ENCODE measurements at regions not wholly inside any gene's neighbourhood (a gene's known extent, or its start where the extent isn't known, plus 50 kb on each side); places are given as distances from the start of the nearest gene placed in this dataset.
"Not testable (repeated sequence)": the region's sequence is repeated elsewhere in the genome, so short reads cannot be mapped to it uniquely, and the experiment has no call there.

DNA sequence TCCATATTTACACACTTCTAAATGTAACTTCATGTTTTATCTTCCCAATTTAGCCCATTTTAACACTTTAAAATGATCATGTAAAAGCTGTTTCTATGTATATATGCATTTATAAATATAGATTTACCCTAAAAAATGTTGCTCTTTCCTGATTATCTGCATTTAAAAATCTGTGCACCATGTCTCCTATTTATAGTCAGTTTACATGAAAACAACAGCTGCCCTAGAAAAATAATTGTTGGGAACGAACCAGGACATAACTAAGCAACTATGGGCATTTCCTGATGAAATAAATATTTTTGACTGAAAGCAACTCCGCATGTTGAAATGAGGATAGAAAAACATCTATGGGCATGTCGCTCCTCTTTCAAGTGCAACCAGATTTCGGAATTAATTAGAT lies 1368.2 kb downstream of the FAM181B start:
- no peak for DNase-seq

DNA sequence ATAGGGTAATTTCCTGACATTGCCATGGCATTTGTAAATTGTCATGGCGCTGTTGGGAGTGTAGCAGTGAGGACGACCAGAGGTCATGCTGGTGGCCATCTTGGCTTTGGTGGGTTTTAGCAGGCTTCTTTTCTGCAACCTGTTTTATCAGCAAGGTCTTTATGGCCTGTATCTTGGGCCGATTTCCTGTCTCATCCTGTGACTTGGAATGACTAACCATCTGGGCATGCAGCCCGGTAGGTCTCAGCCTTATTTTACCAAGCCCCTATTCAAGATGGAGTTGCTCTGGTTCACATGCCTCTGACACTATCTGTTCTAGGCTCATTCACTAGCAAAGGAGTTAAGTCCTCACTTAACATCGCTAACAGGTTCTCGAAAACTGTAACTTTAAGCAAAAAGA lies 1374.2 kb downstream of the FAM181B start:
- no peak for DNase-seq

DNA sequence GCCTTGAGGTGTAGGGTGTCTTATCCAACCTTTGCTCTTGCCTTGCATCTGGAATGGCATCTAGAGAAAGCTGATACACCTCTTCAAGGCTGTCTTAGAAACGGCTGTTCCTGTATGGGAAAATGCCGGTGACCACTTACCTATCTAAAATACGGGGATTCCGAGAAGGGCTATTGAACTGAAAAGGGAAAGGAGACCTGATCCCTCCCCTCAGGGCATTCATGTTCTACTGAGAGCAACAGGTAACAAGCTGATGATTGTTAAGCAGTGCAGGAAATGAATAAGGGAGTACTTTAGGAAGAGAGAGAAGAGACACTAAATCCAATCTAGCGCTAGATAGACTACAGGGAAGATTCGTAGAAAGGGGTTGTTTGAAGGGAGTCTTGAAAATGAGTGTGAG lies 1388.1 kb downstream of the FAM181B start:
- DNase-seq, result no peak

DNA sequence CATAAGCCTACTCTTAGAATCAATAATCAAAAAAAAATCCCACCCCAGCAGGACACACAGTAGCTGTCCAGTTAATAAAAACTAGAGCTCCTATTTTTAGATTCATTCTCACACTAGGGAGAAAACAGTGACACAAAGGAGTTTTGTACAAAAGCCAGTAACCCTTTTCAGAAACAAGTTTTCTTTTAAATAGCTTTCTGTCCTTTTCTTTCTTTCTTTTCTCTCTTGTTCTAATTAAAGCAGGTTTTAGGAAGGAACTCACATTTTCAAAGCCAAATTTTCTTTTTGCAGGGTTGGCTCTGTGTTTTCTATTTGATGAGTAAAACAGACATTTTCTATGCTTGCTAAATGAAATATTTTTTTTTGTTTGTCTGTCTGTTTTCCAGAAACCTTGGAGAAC lies 1390.7 kb downstream of the FAM181B start:
- DNase-seq, result no peak

GRCh38 chr11:81340225-81340624 lies 1393.4 kb downstream of the FAM181B start:
- no peak for DNase-seq

DNA sequence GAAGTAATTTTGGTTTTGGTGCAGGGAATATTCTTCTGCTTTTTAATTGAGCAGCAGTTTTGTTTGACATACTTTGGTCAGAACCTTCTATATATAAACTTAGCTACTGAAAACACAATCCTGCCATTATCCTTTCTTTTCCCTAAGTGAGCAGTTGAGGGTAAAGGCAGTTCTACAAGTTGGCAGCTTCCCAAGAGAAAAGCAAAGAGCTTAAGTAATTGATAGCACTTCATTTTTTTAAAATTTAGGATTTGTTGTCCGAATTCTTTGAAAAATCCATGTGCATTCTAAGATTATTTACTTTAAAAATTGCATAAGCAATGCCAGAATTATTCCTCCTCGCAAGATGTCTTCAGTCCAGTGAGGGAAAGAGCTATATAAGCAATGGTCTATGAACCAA lies 1394.1 kb downstream of the FAM181B start:
- DNase-seq, result no peak

- no peak for DNase-seq
Observed at GRCh38 chr11:81337756-81338155, 1395.9 kb downstream of the FAM181B start.

DNA sequence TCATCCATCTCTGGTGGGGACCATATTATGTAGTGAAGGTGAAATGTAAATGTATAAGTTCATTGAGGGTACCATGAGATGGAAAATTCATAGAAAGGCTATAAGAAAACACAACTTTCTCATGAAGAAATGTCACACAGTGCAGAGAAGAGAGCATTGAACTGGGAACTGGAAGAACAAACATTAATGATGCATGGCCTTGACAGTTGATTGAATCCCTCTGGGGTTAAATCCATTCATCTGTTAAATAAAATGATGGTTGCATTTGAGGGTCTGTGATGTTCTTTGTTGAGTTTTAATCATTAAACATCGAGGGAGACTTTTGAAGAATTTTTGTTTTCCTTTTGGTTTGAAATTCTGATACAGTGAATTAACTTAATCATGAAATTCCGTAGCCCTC lies 1401.4 kb downstream of the FAM181B start:
- DNase-seq, result no peak

- no peak for DNase-seq
Observed at GRCh38 chr11:81331611-81332235, 1401.9 kb downstream of the FAM181B start.

DNA sequence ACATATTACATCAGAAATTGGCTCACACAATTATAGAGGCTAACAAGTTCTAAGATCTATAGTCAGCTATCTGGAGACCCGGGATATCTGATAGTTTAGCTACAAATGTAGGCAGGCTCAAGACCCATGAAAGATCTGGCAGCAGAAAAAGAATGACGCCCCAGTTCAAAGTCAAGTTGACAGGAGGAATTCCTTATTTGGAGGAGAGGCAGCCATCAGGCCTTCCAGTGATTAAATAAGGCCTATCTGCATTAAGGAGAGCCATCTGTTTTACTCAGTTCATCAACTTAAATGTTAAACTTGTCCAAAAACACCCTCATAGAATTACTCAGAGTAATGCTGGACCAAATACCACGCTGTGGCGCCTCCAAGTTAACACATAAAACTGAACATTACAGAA lies 1402.6 kb downstream of the FAM181B start:
- DNase-seq, result no peak

DNA sequence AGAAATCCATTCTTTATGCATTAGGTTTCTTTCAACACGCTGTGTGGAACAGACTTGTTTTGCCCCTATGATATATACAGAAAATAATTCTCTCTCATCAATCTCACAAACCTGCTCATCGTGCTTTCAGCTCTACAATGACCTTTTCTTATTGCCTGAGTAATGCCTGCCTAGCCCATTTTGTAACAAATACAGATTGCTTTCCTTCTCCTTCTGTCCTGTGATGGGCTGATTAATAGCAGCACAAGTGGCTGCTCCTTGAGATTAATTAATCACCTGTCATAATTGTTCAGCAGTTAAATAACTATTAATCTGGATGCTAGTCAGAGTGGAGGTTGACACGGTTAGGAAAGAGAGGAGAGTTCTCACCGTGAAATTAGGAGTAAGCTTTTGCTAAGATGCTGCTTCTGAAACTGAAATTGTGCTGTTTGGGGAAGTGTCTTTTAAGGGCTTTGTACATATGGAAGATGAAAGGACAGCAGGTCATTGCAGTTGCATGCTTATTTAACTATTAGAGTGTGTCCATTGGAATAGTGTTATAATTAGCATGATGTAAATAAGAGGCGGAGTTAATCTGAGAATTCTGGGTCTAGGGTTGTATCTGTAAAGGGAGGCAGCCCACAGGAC lies 1430.5 kb downstream of the FAM181B start:
- peak; percentile 22 for DNase-seq

GRCh38 chr11:81301166-81301830 lies 1432.4 kb downstream of the FAM181B start:
- no peak for DNase-seq

- DNase-seq, result no peak
Observed at GRCh38 chr11:81286959-81287358, 1446.7 kb downstream of the FAM181B start.

DNA sequence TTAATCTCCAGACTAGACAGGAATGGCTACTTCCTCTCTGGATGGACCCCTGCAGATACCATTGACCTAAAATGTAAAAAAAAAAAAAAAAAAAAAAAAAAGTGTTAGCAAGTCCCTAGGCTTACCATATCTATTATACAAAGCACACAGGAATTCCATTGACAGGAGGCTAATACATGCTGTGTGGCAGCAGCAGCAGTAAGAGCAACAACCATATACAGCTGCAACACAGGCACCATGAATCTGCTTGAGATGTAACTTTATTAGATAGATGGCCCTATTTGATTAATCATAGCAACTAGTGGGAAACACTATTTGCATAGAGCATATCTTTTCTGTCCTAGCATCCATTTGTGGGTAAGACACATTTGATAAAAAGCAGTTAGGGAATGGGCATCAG lies 1447.1 kb downstream of the FAM181B start:
- no peak for DNase-seq

DNA sequence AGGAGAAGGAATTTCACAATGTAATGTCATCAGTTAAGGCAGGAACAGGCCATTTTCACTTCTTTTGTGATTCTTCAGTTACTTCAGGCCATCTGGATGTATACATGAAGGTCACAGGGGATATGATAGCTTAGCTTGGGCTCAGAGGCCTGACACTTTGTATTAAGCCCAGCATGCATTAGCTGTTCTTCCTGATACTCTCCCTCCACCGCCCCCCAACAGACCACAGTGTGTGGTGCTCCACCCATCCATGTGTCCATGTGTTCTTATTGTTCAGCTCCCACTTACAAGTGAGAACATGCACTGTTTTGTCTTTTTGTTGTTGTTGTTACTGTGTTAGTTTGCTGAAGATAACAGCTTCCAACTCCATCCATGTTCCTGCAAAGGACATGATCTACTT lies 1453.4 kb downstream of the FAM181B start:
- not testable (repeated sequence) for DNase-seq

- DNase-seq, result no peak
Observed at GRCh38 chr11:81278991-81279390, 1454.7 kb downstream of the FAM181B start.

- DNase-seq, result no peak
Observed at GRCh38 chr11:81270686-81271085, 1463.0 kb downstream of the FAM181B start.

DNA sequence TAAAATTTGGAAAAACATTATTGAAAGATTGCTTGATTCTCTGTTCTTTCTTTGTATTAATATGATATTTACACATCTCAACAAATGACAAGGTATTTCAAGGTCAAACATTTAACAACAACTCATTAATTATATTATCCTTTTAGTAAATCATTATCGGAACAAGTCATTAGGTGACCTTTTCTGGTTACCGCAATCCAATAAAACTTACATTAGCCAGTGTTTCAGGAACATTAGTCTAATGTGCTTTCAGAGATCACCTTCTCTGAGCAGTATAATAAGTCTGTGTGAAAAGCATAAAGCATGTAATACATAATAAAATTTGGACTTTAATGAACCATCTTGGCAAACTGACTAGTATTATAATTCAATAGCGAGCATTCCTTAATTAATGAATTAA lies 1466.4 kb downstream of the FAM181B start:
- no peak for DNase-seq

GRCh38 chr11:81259471-81259870 lies 1474.2 kb downstream of the FAM181B start:
- no peak for DNase-seq

DNA sequence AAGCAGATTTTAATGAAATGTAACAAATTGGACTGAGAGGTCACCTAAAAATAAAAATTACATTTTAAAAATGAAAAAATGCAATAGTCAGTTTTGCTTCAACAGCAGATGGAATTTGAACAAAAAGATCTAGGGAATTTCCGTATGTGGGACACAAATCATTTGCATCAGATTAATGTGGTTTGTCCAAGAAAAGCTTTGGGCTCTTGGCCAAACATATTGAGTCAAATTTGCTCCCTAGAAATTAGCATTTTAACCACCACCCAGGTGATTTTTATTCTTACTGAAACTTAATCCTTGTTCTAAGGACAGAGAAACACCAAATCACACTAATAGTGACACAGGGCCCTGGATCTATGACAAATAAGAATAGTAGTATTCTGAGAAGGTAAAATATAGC lies 1477.8 kb downstream of the FAM181B start:
- no peak for DNase-seq

DNA sequence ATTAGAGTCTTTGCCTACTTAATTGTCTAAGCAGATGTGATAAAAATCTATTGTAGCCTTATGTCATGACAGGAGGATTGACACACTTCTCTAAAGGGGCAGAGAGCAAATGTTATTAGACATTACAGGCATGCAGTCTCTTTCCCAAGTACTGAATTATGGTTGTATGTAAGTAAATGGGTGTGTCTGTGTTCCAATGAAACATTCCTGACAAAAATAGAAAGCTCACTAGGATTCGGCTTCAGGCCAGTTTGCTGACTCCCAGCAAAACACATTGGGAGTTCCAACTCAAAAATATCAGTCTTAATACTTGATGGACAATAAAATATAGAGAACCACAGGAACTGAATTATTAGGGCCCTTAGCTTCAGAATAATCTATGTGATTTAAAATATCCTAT lies 1480.4 kb downstream of the FAM181B start:
- no peak for DNase-seq

GRCh38 chr11:81246941-81247340 lies 1486.7 kb downstream of the FAM181B start:
- no peak for DNase-seq

DNA sequence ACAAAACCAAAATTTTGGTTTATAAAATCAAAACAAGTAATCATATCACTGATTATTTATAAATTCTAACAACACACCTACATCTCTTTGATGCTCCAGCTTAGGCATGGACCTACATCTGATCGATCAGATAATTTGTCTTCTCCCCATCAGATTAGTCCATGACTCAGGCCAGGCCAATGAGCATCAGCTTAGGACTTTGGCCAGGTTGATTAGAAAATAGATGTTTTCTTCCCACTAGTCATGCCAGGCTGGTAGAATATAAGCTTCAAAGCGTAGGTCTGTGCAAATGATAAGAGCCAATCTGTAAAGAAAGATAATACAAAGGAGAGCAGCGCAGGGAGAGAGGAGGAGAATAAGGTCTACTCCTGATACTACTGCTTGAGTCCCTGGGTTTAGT lies 1487.9 kb downstream of the FAM181B start:
- no peak for DNase-seq

GRCh38 chr11:81241672-81242275 lies 1491.9 kb downstream of the FAM181B start:
- no peak for DNase-seq

All from NCI-H1417 treated with DMSO at 0.1 percent for 48 hours (cell line).